Neural progenitor cell (in vitro differentiated cells): ENCODE measurements at regions not wholly inside any gene's neighbourhood (a gene's known extent, or its start where the extent isn't known, plus 50 kb on each side); places are given as distances from the start of the nearest gene placed in this dataset.

ENCODE experiments used
- DNase-seq: peaks from one replicate; pipeline ENCODE4 v3.0.0-alpha.2; 2016; ENCODE audit warnings: low spot score
- H2AFZ ChIP-seq: fragments of 200-600 bp; sonication (generic); replicated peaks from 2 replicates; pipeline ENCODE4 v1.6.1; 2016; ENCODE audit warnings: antibody characterized with exemption
- H3F3A ChIP-seq: fragments of 200-600 bp; sonication (generic); 2 replicates; pipeline ENCODE4 v1.6.1; 2016; ENCODE audit warnings: antibody characterized with exemption, low read depth
- H3K27ac ChIP-seq: fragments of 200-600 bp; sonication (generic); 2 replicates; pipeline ENCODE4 v1.5.1; 2016; ENCODE audit warnings: mild to moderate bottlenecking
- H3K27me3 ChIP-seq: fragments of 200-600 bp; sonication (generic); 2 replicates; pipeline ENCODE4 v1.6.1; 2016; ENCODE audit warnings: mild to moderate bottlenecking, moderate library complexity
- H3K36me3 ChIP-seq: fragments of 200-600 bp; sonication (generic); 2 replicates; pipeline ENCODE4 v1.5.1; 2016
- H3K4me1 ChIP-seq: fragments of 200-600 bp; sonication (generic); 2 replicates; pipeline ENCODE4 v1.6.1; 2016; ENCODE audit warnings: mixed run types
- H3K4me2 ChIP-seq: fragments of 200-600 bp; sonication (generic); 2 replicates; pipeline ENCODE4 v1.6.1; 2016
- H3K4me3 ChIP-seq: fragments of 200-600 bp; sonication (generic); 2 replicates; pipeline ENCODE4 v1.5.1; 2016
- H3K79me2 ChIP-seq: fragments of 200-600 bp; sonication (generic); 2 replicates; pipeline ENCODE4 v1.6.1; 2016; ENCODE audit warnings: low read depth
- H3K9ac ChIP-seq: fragments of 200-600 bp; sonication (generic); 2 replicates; pipeline ENCODE4 v1.6.1; 2016
- H3K9me3 ChIP-seq: fragments of 200-600 bp; sonication (generic); 2 replicates; pipeline ENCODE4 v1.5.1; 2016; ENCODE audit warnings: low read depth
- H4K20me1 ChIP-seq: fragments of 200-600 bp; sonication (generic); 2 replicates; pipeline ENCODE4 v1.6.1; 2016; ENCODE audit warnings: low read depth
- H3K27ac Mint-ChIP-seq: 3 replicates; pipeline ENCODE4 v1.8.0; 2021; ENCODE audit warnings: mixed read lengths
- H3K27me3 Mint-ChIP-seq: 2 replicates; pipeline ENCODE4 v1.8.0; 2022; ENCODE audit warnings: low read depth, mild to moderate bottlenecking, inconsistent platforms, moderate library complexity, mixed read lengths; ENCODE audit not compliant: insufficient read depth
- H3K36me3 Mint-ChIP-seq: 3 replicates; pipeline ENCODE4 v1.8.0; 2021; ENCODE audit warnings: mixed read lengths
- H3K4me1 Mint-ChIP-seq: 3 replicates; pipeline ENCODE4 v1.8.0; 2021; ENCODE audit warnings: mixed read lengths
- H3K4me3 Mint-ChIP-seq: 3 replicates; pipeline ENCODE4 v1.8.0; 2021; ENCODE audit warnings: mild to moderate bottlenecking, moderate library complexity, mixed read lengths
- H3K9me3 Mint-ChIP-seq: 3 replicates; pipeline ENCODE4 v1.8.0; 2020; ENCODE audit warnings: mixed read lengths
- CTCF ChIP-seq: fragments of 200-600 bp; sonication (generic); IDR thresholded peaks from 2 replicates; pipeline ENCODE4 v1.5.1; 2017; ENCODE audit warnings: antibody characterized with exemption, mild to moderate bottlenecking
- EZH2 ChIP-seq: fragments of 200-600 bp; sonication (generic); IDR thresholded peaks from 2 replicates; pipeline ENCODE4 v1.6.1; 2017; ENCODE audit warnings: antibody characterized with exemption, mild to moderate bottlenecking, moderate library complexity
- EZH2phosphoT487 ChIP-seq: fragments of 200-600 bp; sonication (generic); IDR thresholded peaks from 2 replicates; pipeline ENCODE4 v1.6.1; 2017; ENCODE audit warnings: antibody characterized with exemption

DNA sequence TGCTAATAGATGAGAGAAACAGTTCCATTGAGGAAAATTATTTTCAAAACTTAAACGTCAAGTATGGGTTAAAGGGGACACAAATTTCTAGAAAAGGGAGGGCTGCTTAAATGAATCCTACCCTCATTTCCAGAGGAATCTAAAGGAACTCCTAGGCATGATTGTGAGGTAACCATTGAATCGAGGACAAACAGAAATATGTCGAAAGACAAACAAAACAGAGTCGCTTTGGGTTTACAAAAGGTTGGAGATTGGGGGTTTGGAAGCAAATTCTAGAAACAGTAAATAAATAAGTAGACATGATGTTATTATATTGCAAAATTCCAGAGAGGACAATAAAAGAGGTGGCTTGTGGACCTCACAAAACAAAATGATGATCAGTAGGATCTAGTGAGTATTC, 173.1 kb downstream of the FTCDNL1 start:
- no peak overlapping the region for H3K4me2 ChIP-seq
- peak overlapping the region; percentile 45 for H2AFZ ChIP-seq
- H3K79me2 ChIP-seq, result no peaks in the 10 kb centered on the region
- no peaks in the 10 kb centered on the region for H3K9me3 ChIP-seq
- no peaks in the 10 kb centered on the region for H3K27me3 ChIP-seq
- H3F3A ChIP-seq, result no peaks in the 10 kb centered on the region
- no peak overlapping the region for H3K4me3 ChIP-seq
- H3K4me3 Mint-ChIP-seq, result no peak overlapping the region
- peaks cover 7% of the 10 kb centered on the region for H3K4me1 ChIP-seq
- TF ChIP-seq CTCF (no peak), EZH2 (no peak), EZH2phosphoT487 (no peak)
- H3K36me3 Mint-ChIP-seq, result no peaks in the 10 kb centered on the region
- no peaks in the 10 kb centered on the region for H3K4me1 Mint-ChIP-seq
- no peak overlapping the region for H3K27ac ChIP-seq
- no peak overlapping the region for H3K27ac Mint-ChIP-seq
- H3K27me3 Mint-ChIP-seq, result no peaks in the 10 kb centered on the region
- no peak overlapping the region for H3K9ac ChIP-seq
- H3K36me3 ChIP-seq, result no peaks in the 10 kb centered on the region
- no peak for DNase-seq
- H3K9me3 Mint-ChIP-seq, result no peaks in the 10 kb centered on the region
- no peaks in the 10 kb centered on the region for H4K20me1 ChIP-seq

GRCh38 chr2:199668645-199669044, 182.3 kb downstream of the FTCDNL1 start:
- no peak for DNase-seq
- H3K4me2 ChIP-seq, result no peak overlapping the region
- Mint-ChIP-seq H3K4me3 (no peak overlapping the region), H3K27me3 (no peaks in the 10 kb centered on the region), H3K27ac (no peak overlapping the region), H3K4me1 (no peaks in the 10 kb centered on the region), H3K9me3 (no peaks in the 10 kb centered on the region), H3K36me3 (no peaks in the 10 kb centered on the region)
- H3K9me3 ChIP-seq, result no peaks in the 10 kb centered on the region
- no peaks in the 10 kb centered on the region for H3K4me1 ChIP-seq
- H3K4me3 ChIP-seq, result no peak overlapping the region
- no peaks in the 10 kb centered on the region for H3K79me2 ChIP-seq
- H2AFZ ChIP-seq, result no peak overlapping the region
- no peak for TF ChIP-seq CTCF
- TF ChIP-seq EZH2phosphoT487, result no peak
- H3K27ac ChIP-seq, result no peak overlapping the region
- no peak overlapping the region for H3K9ac ChIP-seq
- no peaks in the 10 kb centered on the region for H3F3A ChIP-seq
- no peaks in the 10 kb centered on the region for H4K20me1 ChIP-seq
- no peaks in the 10 kb centered on the region for H3K36me3 ChIP-seq
- no peaks in the 10 kb centered on the region for H3K27me3 ChIP-seq

GRCh38 chr2:199663157-199663556, 187.8 kb downstream of the FTCDNL1 start:
- Histone ChIP-seq H3F3A (no peaks in the 10 kb centered on the region), H3K4me2 (no peak overlapping the region), H3K36me3 (no peaks in the 10 kb centered on the region), H4K20me1 (no peaks in the 10 kb centered on the region), H3K4me1 (peaks cover 6% of the 10 kb centered on the region), H3K27ac (no peak overlapping the region), H3K9me3 (no peaks in the 10 kb centered on the region), H3K4me3 (no peak overlapping the region), H2AFZ (no peak overlapping the region), H3K9ac (no peak overlapping the region), H3K79me2 (no peaks in the 10 kb centered on the region), H3K27me3 (peaks cover 5% of the 10 kb centered on the region)
- Mint-ChIP-seq H3K36me3 (no peaks in the 10 kb centered on the region), H3K4me1 (peaks cover 2% of the 10 kb centered on the region), H3K9me3 (no peaks in the 10 kb centered on the region), H3K27ac (no peak overlapping the region), H3K27me3 (no peaks in the 10 kb centered on the region), H3K4me3 (no peak overlapping the region)
- DNase-seq, result no peak
- no peak for TF ChIP-seq CTCF
- no peak for TF ChIP-seq EZH2phosphoT487
- TF ChIP-seq EZH2, result no peak

- Mint-ChIP-seq H3K27ac (no peak overlapping the region), H3K9me3 (peaks cover 2% of the 10 kb centered on the region), H3K4me1 (peaks cover 2% of the 10 kb centered on the region), H3K4me3 (no peak overlapping the region), H3K27me3 (no peaks in the 10 kb centered on the region), H3K36me3 (no peaks in the 10 kb centered on the region)
- no peaks in the 10 kb centered on the region for H4K20me1 ChIP-seq
- H3K4me1 ChIP-seq, result peaks cover 6% of the 10 kb centered on the region
- H3K9ac ChIP-seq, result no peak overlapping the region
- no peak overlapping the region for H3K27ac ChIP-seq
- H3K4me3 ChIP-seq, result no peak overlapping the region
- peaks cover 5% of the 10 kb centered on the region for H3K27me3 ChIP-seq
- H3K9me3 ChIP-seq, result no peaks in the 10 kb centered on the region
- peaks cover 2% of the 10 kb centered on the region for H3F3A ChIP-seq
- no peaks in the 10 kb centered on the region for H3K79me2 ChIP-seq
- TF ChIP-seq EZH2phosphoT487 (no peak), CTCF (no peak), EZH2 (no peak)
- no peak overlapping the region for H2AFZ ChIP-seq
- H3K4me2 ChIP-seq, result no peak overlapping the region
- no peaks in the 10 kb centered on the region for H3K36me3 ChIP-seq
- DNase-seq, result peak; percentile 18
Observed at GRCh38 chr2:199662255-199662654, 188.7 kb downstream of the FTCDNL1 start.
